ENCODE measurements at regions not wholly inside any gene's neighbourhood (a gene's known extent, or its start where the extent isn't known, plus 50 kb on each side); places are given as distances from the start of the nearest gene placed in this dataset.

GRCh38 chr18:73038336-73038735, 170.5 kb upstream of the NETO1 start (continued):
- no peak for TF ChIP-seq NANOG (IDR thresholded peaks at IDR 0.05; ENCODE audit: borderline replicate concordance)
- no peak for TF ChIP-seq POLR2AphosphoS5 (IDR thresholded peaks at IDR 0.05; ENCODE audit: low read depth)
- TF ChIP-seq EZH2phosphoT487 (IDR thresholded peaks at IDR 0.05; ENCODE audit: unreplicated experiment), result no peak

- peaks cover 27% of the 10 kb centered on the region for H3K9me3 Mint-ChIP-seq
Measured at GRCh38 chr18:73023975-73024374, 156.2 kb upstream of the NETO1 start.

More at GRCh38 chr18:73023975-73024374, 156.2 kb upstream of the NETO1 start:
- Mint-ChIP-seq H3K36me3 (ENCODE audit: low read depth) (peaks cover 12% of the 10 kb centered on the region; the same call in 2 of the 3 replicates), H3K4me3 (no peak overlapping the region), H3K4me1 (no peaks in the 10 kb centered on the region), H3K27ac (no peak overlapping the region), H3K27me3 (ENCODE audit: insufficient read depth, low read depth, poor library complexity) (no peaks in the 10 kb centered on the region)
- H3F3A ChIP-seq (replicated peaks; ENCODE audit: low read depth), result no peaks in the 10 kb centered on the region
- H2AFZ ChIP-seq, result 0 out of 2 replicates have a peak overlapping the region, but pooled peaks have one; percentile 14
- no peak for DNase-seq (ENCODE audit: low spot score)
- H3K4me2 ChIP-seq, result no peak overlapping the region
- H3K79me2 ChIP-seq (replicated peaks; ENCODE audit: insufficient read depth), result no peaks in the 10 kb centered on the region
- H3K4me1 ChIP-seq (ENCODE audit: insufficient read depth), result peaks cover 3% of the 10 kb centered on the region; the same call in 1 of the 2 replicates
- H3K27ac ChIP-seq (ENCODE audit: low read depth), result no peak overlapping the region
- no peak overlapping the region for H3K4me3 ChIP-seq
- no peaks in the 10 kb centered on the region for H3K27me3 ChIP-seq (ENCODE audit: insufficient read depth)
- no peak for TF ChIP-seq ETS1 (IDR thresholded peaks at IDR 0.05)
- TF ChIP-seq STAT1 (IDR thresholded peaks at IDR 0.05; ENCODE audit: unreplicated experiment), result no peak
- no peak for TF ChIP-seq CTCF (conservative IDR thresholded peaks at IDR 0.05; ENCODE audit: low read depth in 2 of 2)
- no peak for TF ChIP-seq NANOG (IDR thresholded peaks at IDR 0.05; ENCODE audit: borderline replicate concordance)
- TF ChIP-seq ZNF462 (CRISPR knock-in tag; IDR thresholded peaks at IDR 0.05), result no peak
- no peak for ATAC-seq
- H3K36me3 ChIP-seq (ENCODE audit: insufficient read depth), result no peaks in the 10 kb centered on the region
- no peaks in the 10 kb centered on the region for H4K20me1 ChIP-seq (replicated peaks; ENCODE audit: insufficient read depth)
- peaks cover 11% of the 10 kb centered on the region for H3K9me2 ChIP-seq (ENCODE audit: insufficient read depth)

Measured in GM23338 (cell line).